ENCODE measurements at regions not wholly inside any gene's neighbourhood (a gene's known extent, or its start where the extent isn't known, plus 50 kb on each side); places are given as distances from the start of the nearest gene placed in this dataset.

DNA sequence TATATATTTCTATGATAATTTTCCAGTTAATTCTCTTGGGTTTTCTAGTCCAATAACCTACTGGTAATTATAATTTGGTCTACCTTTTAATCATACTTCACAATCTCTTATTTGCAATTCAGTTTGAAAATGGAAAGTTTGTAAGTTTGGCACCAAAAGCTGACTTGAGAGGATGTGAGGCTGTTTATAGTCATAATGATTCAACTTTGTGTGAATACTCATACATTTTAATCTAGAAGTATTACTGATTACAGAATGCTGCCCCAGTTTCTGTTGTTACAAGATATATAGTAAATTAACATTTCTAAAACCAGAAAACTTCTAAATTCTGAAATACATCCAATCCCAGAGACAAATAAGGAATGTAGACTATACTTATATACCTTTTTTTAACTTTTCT is 158.2 kb downstream of the SLC38A4 start:
- Mint-ChIP-seq H3K27me3 (ENCODE audit: insufficient read depth, unreplicated experiment) (no peaks in the 10 kb centered on the region), H3K36me3 (ENCODE audit: insufficient read depth, unreplicated experiment) (no peaks in the 10 kb centered on the region), H3K4me3 (ENCODE audit: unreplicated experiment) (no peak overlapping the region), H3K27ac (ENCODE audit: unreplicated experiment) (no peak overlapping the region), H3K9me3 (ENCODE audit: unreplicated experiment) (no peaks in the 10 kb centered on the region), H3K4me1 (ENCODE audit: low read depth, unreplicated experiment) (no peaks in the 10 kb centered on the region)
- CTCF ChIA-PET, result no interaction called here
- no peak for DNase-seq
- no peaks in the 10 kb centered on the region for H3K27me3 ChIP-seq (replicated peaks; ENCODE audit: control insufficient read depth, insufficient read depth, low read length)
- H3K9me3 ChIP-seq, result no peaks in the 10 kb centered on the region; the same call in 1 of the 2 replicates
- BruUV-seq (replicated peaks), result no TSS peak
- POLR2A ChIA-PET, result no interaction called here
- H3K36me3 ChIP-seq (ENCODE audit: control insufficient read depth, insufficient read depth, low read length), result no peaks in the 10 kb centered on the region
- no peaks in the 10 kb centered on the region for H3K4me1 ChIP-seq
- intact Hi-C loops (cut with micrococcal nuclease; ENCODE audit: unreplicated experiment), result no loop called here
- H3K4me3 ChIP-seq (ENCODE audit: low read depth, low read length), result no peak overlapping the region
- TF ChIP-seq, protein P1, sequence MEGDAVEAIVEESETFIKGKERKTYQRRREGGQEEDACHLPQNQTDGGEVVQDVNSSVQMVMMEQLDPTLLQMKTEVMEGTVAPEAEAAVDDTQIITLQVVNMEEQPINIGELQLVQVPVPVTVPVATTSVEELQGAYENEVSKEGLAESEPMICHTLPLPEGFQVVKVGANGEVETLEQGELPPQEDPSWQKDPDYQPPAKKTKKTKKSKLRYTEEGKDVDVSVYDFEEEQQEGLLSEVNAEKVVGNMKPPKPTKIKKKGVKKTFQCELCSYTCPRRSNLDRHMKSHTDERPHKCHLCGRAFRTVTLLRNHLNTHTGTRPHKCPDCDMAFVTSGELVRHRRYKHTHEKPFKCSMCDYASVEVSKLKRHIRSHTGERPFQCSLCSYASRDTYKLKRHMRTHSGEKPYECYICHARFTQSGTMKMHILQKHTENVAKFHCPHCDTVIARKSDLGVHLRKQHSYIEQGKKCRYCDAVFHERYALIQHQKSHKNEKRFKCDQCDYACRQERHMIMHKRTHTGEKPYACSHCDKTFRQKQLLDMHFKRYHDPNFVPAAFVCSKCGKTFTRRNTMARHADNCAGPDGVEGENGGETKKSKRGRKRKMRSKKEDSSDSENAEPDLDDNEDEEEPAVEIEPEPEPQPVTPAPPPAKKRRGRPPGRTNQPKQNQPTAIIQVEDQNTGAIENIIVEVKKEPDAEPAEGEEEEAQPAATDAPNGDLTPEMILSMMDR (IDR thresholded peaks at IDR 0.05; ENCODE audit: insufficient read depth in 1 of 2, low read depth in 1 of 2, low read length in 1 of 2, severe bottlenecking in 1 of 2, unreplicated experiment in 1 of 2), result no peak

DNA sequence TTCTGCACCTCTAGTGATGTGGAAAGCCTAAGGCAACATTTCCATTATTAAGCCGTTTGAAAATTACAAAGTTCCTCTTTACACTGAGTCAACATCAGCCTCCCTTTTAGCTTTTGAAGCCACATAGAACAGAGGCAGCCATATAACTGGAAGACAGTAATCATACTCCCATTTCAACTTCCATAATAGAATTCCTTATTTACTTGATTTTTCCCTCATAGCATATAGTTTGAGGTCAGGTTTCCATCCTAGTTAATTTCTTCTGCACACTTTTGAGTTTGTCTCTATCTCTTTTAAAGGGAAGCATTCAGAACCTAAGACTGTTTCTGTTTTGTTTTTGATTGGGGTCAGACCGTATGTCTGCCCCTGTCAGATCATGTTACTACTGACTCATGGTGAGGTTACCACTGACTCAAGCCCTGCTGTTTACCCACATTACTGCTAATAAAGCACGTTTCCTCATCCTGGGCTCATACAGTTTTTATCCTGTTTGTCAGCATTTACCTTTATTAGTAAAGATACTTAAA is 161.0 kb downstream of the SLC38A4 start:
- peaks cover 18% of the 10 kb centered on the region for H3K4me1 Mint-ChIP-seq (ENCODE audit: low read depth, unreplicated experiment)
- Histone ChIP-seq H3K27me3 (replicated peaks; ENCODE audit: control insufficient read depth, insufficient read depth, low read length) (no peaks in the 10 kb centered on the region), H3K9me3 (no peaks in the 10 kb centered on the region; the same call in 1 of the 2 replicates), H3K36me3 (ENCODE audit: control insufficient read depth, insufficient read depth, low read length) (no peaks in the 10 kb centered on the region), H3K4me1 (peaks cover 16% of the 10 kb centered on the region), H3K4me3 (ENCODE audit: low read depth, low read length) (no peak overlapping the region)
- no peaks in the 10 kb centered on the region for H3K9me3 Mint-ChIP-seq (ENCODE audit: unreplicated experiment)
- intact Hi-C loops (cut with micrococcal nuclease; ENCODE audit: unreplicated experiment), result loop anchor here (5.0 kb wide), 2 partner anchors 533 to 673 kb away; partner anchors contain the start of gene SCAF11
- H3K27ac Mint-ChIP-seq (ENCODE audit: unreplicated experiment), result no peak overlapping the region
- H3K27me3 Mint-ChIP-seq (ENCODE audit: insufficient read depth, unreplicated experiment), result no peaks in the 10 kb centered on the region
- DNase-seq, result no peak
- ChIA-PET POLR2A (no interaction called here), CTCF (no interaction called here)
- no TSS peak for BruUV-seq (replicated peaks)
- H3K4me3 Mint-ChIP-seq (ENCODE audit: unreplicated experiment), result no peak overlapping the region
- H3K36me3 Mint-ChIP-seq (ENCODE audit: insufficient read depth, unreplicated experiment), result no peaks in the 10 kb centered on the region
- TF ChIP-seq, protein P1 (IDR thresholded peaks at IDR 0.05; ENCODE audit: insufficient read depth in 1 of 2, low read depth in 1 of 2, low read length in 1 of 2, severe bottlenecking in 1 of 2, unreplicated experiment in 1 of 2), result no peak

DNA sequence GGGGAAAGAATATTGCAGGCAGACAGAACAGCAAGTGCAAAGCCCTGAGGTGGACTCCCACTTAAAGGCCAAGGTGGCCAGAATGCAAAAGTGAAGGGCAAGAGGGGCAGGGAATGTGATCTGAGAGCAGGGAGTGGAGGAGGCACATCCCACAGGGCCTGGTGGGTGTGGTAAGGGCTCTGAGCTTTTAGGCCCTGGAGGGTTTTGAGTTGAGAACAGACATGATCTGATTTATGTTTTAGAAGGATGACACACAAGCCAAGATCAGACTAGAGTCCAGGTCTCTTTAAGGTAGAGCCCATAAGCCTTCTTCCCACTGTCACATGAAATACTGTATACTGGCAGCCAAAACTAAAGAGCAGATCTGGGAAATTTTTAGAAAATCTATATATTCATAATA is 162.5 kb downstream of the SLC38A4 start:
- Mint-ChIP-seq H3K4me1 (ENCODE audit: low read depth, unreplicated experiment) (peaks cover 26% of the 10 kb centered on the region), H3K4me3 (ENCODE audit: unreplicated experiment) (no peak overlapping the region), H3K27me3 (ENCODE audit: insufficient read depth, unreplicated experiment) (no peaks in the 10 kb centered on the region), H3K9me3 (ENCODE audit: unreplicated experiment) (no peaks in the 10 kb centered on the region), H3K27ac (ENCODE audit: unreplicated experiment) (no peak overlapping the region), H3K36me3 (ENCODE audit: insufficient read depth, unreplicated experiment) (no peaks in the 10 kb centered on the region)
- Histone ChIP-seq H3K4me3 (ENCODE audit: low read depth, low read length) (no peak overlapping the region), H3K27me3 (replicated peaks; ENCODE audit: control insufficient read depth, insufficient read depth, low read length) (no peaks in the 10 kb centered on the region), H3K36me3 (ENCODE audit: control insufficient read depth, insufficient read depth, low read length) (no peaks in the 10 kb centered on the region), H3K9me3 (no peaks in the 10 kb centered on the region), H3K4me1 (peaks cover 16% of the 10 kb centered on the region)
- ChIA-PET CTCF (no interaction called here), POLR2A (no interaction called here)
- intact Hi-C loops (cut with micrococcal nuclease; ENCODE audit: unreplicated experiment), result loop anchor here (5.0 kb wide), 2 partner anchors 531 to 671 kb away; partner anchors contain the start of gene SCAF11
- DNase-seq, result no peak
- TF ChIP-seq, protein P1 (IDR thresholded peaks at IDR 0.05; ENCODE audit: insufficient read depth in 1 of 2, low read depth in 1 of 2, low read length in 1 of 2, severe bottlenecking in 1 of 2, unreplicated experiment in 1 of 2), result no peak
- BruUV-seq (replicated peaks), result no TSS peak
